ENCODE measurements at regions not wholly inside any gene's neighbourhood (a gene's known extent, or its start where the extent isn't known, plus 50 kb on each side); places are given as distances from the start of the nearest gene placed in this dataset.
"Not testable (repeated sequence)": the region's sequence is repeated elsewhere in the genome, so short reads cannot be mapped to it uniquely, and the experiment has no call there.

GRCh38 chr12:89227774-89228173, 124.5 kb downstream of the DUSP6 start:
- no peak for DNase-seq (ENCODE audit: low read depth)

- no peak for DNase-seq (ENCODE audit: low read depth)
Measured at GRCh38 chr12:89225808-89226411, 126.4 kb downstream of the DUSP6 start.

GRCh38 chr12:89225401-89225800, 126.9 kb downstream of the DUSP6 start:
- DNase-seq (ENCODE audit: low read depth) = peak; percentile 43

- DNase-seq (ENCODE audit: low read depth) = not testable (repeated sequence)
Measured at GRCh38 chr12:89222580-89222979, 129.7 kb downstream of the DUSP6 start.

- DNase-seq (ENCODE audit: low read depth) = no peak
Measured at GRCh38 chr12:89217472-89217871, 134.8 kb downstream of the DUSP6 start.

GRCh38 chr12:89216211-89216952, 135.9 kb downstream of the DUSP6 start:
- no peak for DNase-seq (ENCODE audit: low read depth)

GRCh38 chr12:89215196-89215595, 137.1 kb downstream of the DUSP6 start:
- DNase-seq (ENCODE audit: low read depth) = no peak

- no peak for DNase-seq (ENCODE audit: low read depth)
Measured at GRCh38 chr12:89213747-89214146, 138.6 kb downstream of the DUSP6 start.

GRCh38 chr12:89213139-89213538, 139.2 kb downstream of the DUSP6 start:
- no peak for DNase-seq (ENCODE audit: low read depth)

- DNase-seq (ENCODE audit: low read depth) = no peak
Measured at GRCh38 chr12:89212339-89212771, 139.9 kb downstream of the DUSP6 start.

GRCh38 chr12:89211456-89211855, 140.8 kb downstream of the DUSP6 start:
- no peak for DNase-seq (ENCODE audit: low read depth)

- no peak for DNase-seq (ENCODE audit: low read depth)
Measured at GRCh38 chr12:89210277-89210676, 142.0 kb downstream of the DUSP6 start.

- DNase-seq (ENCODE audit: low read depth) = no peak
Measured at GRCh38 chr12:89208661-89209096, 143.6 kb downstream of the DUSP6 start.

GRCh38 chr12:89206390-89206789, 145.9 kb downstream of the DUSP6 start:
- DNase-seq (ENCODE audit: low read depth) = no peak

- no peak for DNase-seq (ENCODE audit: low read depth)
Measured at GRCh38 chr12:89205517-89205916, 146.8 kb downstream of the DUSP6 start.

- no peak for DNase-seq (ENCODE audit: low read depth)
Measured at GRCh38 chr12:89203144-89203543, 149.2 kb downstream of the DUSP6 start.

GRCh38 chr12:89200217-89200616, 152.1 kb downstream of the DUSP6 start:
- DNase-seq (ENCODE audit: low read depth) = no peak

GRCh38 chr12:89195470-89195869, 156.8 kb downstream of the DUSP6 start:
- no peak for DNase-seq (ENCODE audit: low read depth)

GRCh38 chr12:89194683-89195082, 157.6 kb downstream of the DUSP6 start:
- DNase-seq (ENCODE audit: low read depth) = no peak

GRCh38 chr12:89192429-89192828, 159.9 kb downstream of the DUSP6 start:
- DNase-seq (ENCODE audit: low read depth) = no peak

- DNase-seq (ENCODE audit: low read depth) = not testable (repeated sequence)
Measured at GRCh38 chr12:89191597-89191996, 160.7 kb downstream of the DUSP6 start.

- DNase-seq (ENCODE audit: low read depth) = no peak
Measured at GRCh38 chr12:89189448-89189847, 162.9 kb downstream of the DUSP6 start.

- DNase-seq (ENCODE audit: low read depth) = no peak
Measured at GRCh38 chr12:89187507-89187906, 164.8 kb downstream of the DUSP6 start.

- DNase-seq (ENCODE audit: low read depth) = no peak
Measured at GRCh38 chr12:89185889-89186288, 166.4 kb downstream of the DUSP6 start.

Measured in stimulated activated CD8-positive, alpha-beta memory T cell treated with anti-CD3 and anti-CD28 coated beads, Interleukin-12 subunit alpha, Interleukin-12 subunit beta, amount 100 ng/mL, for 1 hour (primary cell).